Duodenal mucosa (tissue), 2 donors: ENCODE measurements at regions not wholly inside any gene's neighbourhood (a gene's known extent, or its start where the extent isn't known, plus 50 kb on each side); places are given as distances from the start of the nearest gene placed in this dataset.

ENCODE experiments used
- H3K27ac ChIP-seq: one replicate; pipeline ENCODE4 v1.7.0; 2013; ENCODE audit warnings: low read depth, low read length
- H3K27me3 ChIP-seq, 2 donors: one replicate each; pipeline ENCODE4 v1.7.0; 2013; ENCODE audit warnings: low read length in 2 of 2, control low read depth in 1 of 2; ENCODE audit not compliant: insufficient read depth in 2 of 2, control insufficient read depth in 1 of 2
- H3K36me3 ChIP-seq, 2 donors: one replicate each; pipeline ENCODE4 v1.7.0; 2013; ENCODE audit warnings: low read length in 2 of 2, control low read depth in 1 of 2; ENCODE audit not compliant: insufficient read depth in 2 of 2, control insufficient read depth in 1 of 2
- H3K4me1 ChIP-seq, 2 donors: one replicate each; pipeline ENCODE4 v1.7.0; 2013; ENCODE audit warnings: low read length in 2 of 2, control low read depth in 1 of 2; ENCODE audit not compliant: insufficient read depth in 2 of 2, control insufficient read depth in 1 of 2
- H3K4me3 ChIP-seq, 2 donors: one replicate each; pipeline ENCODE4 v1.7.0; 2013; ENCODE audit warnings: low read length in 2 of 2, low read depth in 1 of 2
- H3K9ac ChIP-seq, 2 donors: one replicate each; pipeline ENCODE4 v1.7.0; 2013; ENCODE audit warnings: low read length in 2 of 2, low read depth in 1 of 2
- H3K9me3 ChIP-seq, 2 donors: one replicate each; pipeline ENCODE4 v1.7.0; 2013; ENCODE audit warnings: low read length in 2 of 2, control low read depth in 1 of 2; ENCODE audit not compliant: control insufficient read depth in 1 of 2

- no peaks in the 10 kb centered on the region for H3K4me1 ChIP-seq
- no peaks in the 10 kb centered on the region for H3K9me3 ChIP-seq
- H3K36me3 ChIP-seq, result no peaks in the 10 kb centered on the region
- H3K4me3 ChIP-seq, result no peak overlapping the region
- H3K27ac ChIP-seq, result no peak overlapping the region
- no peaks in the 10 kb centered on the region for H3K27me3 ChIP-seq
- no peak overlapping the region for H3K9ac ChIP-seq
Observed at GRCh38 chr3:72475258-72476138, 372.7 kb downstream of the SHQ1 start.

GRCh38 chr3:72474775-72475174 lies 373.5 kb downstream of the SHQ1 start:
- no peaks in the 10 kb centered on the region for H3K9me3 ChIP-seq
- H3K36me3 ChIP-seq, result no peaks in the 10 kb centered on the region
- H3K4me1 ChIP-seq, result no peaks in the 10 kb centered on the region
- H3K4me3 ChIP-seq, result no peak overlapping the region
- no peaks in the 10 kb centered on the region for H3K27me3 ChIP-seq
- no peak overlapping the region for H3K27ac ChIP-seq
- H3K9ac ChIP-seq, result no peak overlapping the region

GRCh38 chr3:72473156-72473555 lies 375.1 kb downstream of the SHQ1 start:
- Histone ChIP-seq H3K4me1 (no peaks in the 10 kb centered on the region), H3K36me3 (no peaks in the 10 kb centered on the region), H3K27ac (no peak overlapping the region), H3K9ac (no peak overlapping the region), H3K9me3 (no peaks in the 10 kb centered on the region), H3K4me3 (no peak overlapping the region), H3K27me3 (no peaks in the 10 kb centered on the region)

GRCh38 chr3:72470904-72471417 lies 377.3 kb downstream of the SHQ1 start:
- Histone ChIP-seq H3K4me1 (no peaks in the 10 kb centered on the region), H3K27ac (no peak overlapping the region), H3K9ac (no peak overlapping the region), H3K4me3 (no peak overlapping the region), H3K27me3 (no peaks in the 10 kb centered on the region), H3K36me3 (no peaks in the 10 kb centered on the region), H3K9me3 (no peaks in the 10 kb centered on the region)

GRCh38 chr3:72465853-72466252 lies 382.4 kb downstream of the SHQ1 start:
- Histone ChIP-seq H3K9ac (no peak overlapping the region), H3K27ac (no peak overlapping the region), H3K9me3 (no peaks in the 10 kb centered on the region), H3K36me3 (no peaks in the 10 kb centered on the region), H3K4me1 (peaks cover 0 to 7% of the 10 kb centered on the region in 2 donors), H3K27me3 (no peaks in the 10 kb centered on the region), H3K4me3 (no peak overlapping the region)

- no peaks in the 10 kb centered on the region for H3K9me3 ChIP-seq
- H3K27ac ChIP-seq, result no peak overlapping the region
- no peak overlapping the region for H3K9ac ChIP-seq
- no peak overlapping the region for H3K4me3 ChIP-seq
- H3K27me3 ChIP-seq, result no peaks in the 10 kb centered on the region
- no peaks in the 10 kb centered on the region for H3K36me3 ChIP-seq
- H3K4me1 ChIP-seq, result peaks cover 0 to 7% of the 10 kb centered on the region in 2 donors
Observed at GRCh38 chr3:72463083-72463482, 385.2 kb downstream of the SHQ1 start.

- Histone ChIP-seq H3K27ac (no peak overlapping the region), H3K36me3 (no peaks in the 10 kb centered on the region), H3K27me3 (no peaks in the 10 kb centered on the region), H3K9ac (no peak overlapping the region), H3K4me3 (no peak overlapping the region), H3K9me3 (no peaks in the 10 kb centered on the region), H3K4me1 (peaks cover 0 to 7% of the 10 kb centered on the region in 2 donors)
Observed at GRCh38 chr3:72462595-72463011, 385.6 kb downstream of the SHQ1 start.

GRCh38 chr3:72461787-72462186 lies 386.5 kb downstream of the SHQ1 start:
- H3K9ac ChIP-seq, result no peak overlapping the region
- no peaks in the 10 kb centered on the region for H3K27me3 ChIP-seq
- H3K9me3 ChIP-seq, result no peaks in the 10 kb centered on the region
- H3K4me1 ChIP-seq, result peaks cover 0 to 7% of the 10 kb centered on the region in 2 donors
- no peaks in the 10 kb centered on the region for H3K36me3 ChIP-seq
- H3K4me3 ChIP-seq, result no peak overlapping the region
- no peak overlapping the region for H3K27ac ChIP-seq

- Histone ChIP-seq H3K4me3 (no peak overlapping the region), H3K27ac (no peak overlapping the region), H3K27me3 (no peaks in the 10 kb centered on the region), H3K36me3 (no peaks in the 10 kb centered on the region), H3K9me3 (no peaks in the 10 kb centered on the region), H3K9ac (no peak overlapping the region), H3K4me1 (peaks cover 0 to 7% of the 10 kb centered on the region in 2 donors)
Observed at GRCh38 chr3:72460205-72461174, 387.8 kb downstream of the SHQ1 start.

GRCh38 chr3:72459588-72459987 lies 388.7 kb downstream of the SHQ1 start:
- Histone ChIP-seq H3K4me3 (no peak overlapping the region), H3K9ac (no peak overlapping the region), H3K4me1 (peaks cover 0 to 7% of the 10 kb centered on the region in 2 donors), H3K27ac (no peak overlapping the region), H3K9me3 (no peaks in the 10 kb centered on the region), H3K36me3 (no peaks in the 10 kb centered on the region), H3K27me3 (no peaks in the 10 kb centered on the region)
